Ureter (tissue), 1 donor: ENCODE measurements at regions not wholly inside any gene's neighbourhood (a gene's known extent, or its start where the extent isn't known, plus 50 kb on each side); places are given as distances from the start of the nearest gene placed in this dataset.
"Not testable (repeated sequence)": the region's sequence is repeated elsewhere in the genome, so short reads cannot be mapped to it uniquely, and the experiment has no call there.

Source experiments
- DNase-seq: peaks from one replicate; pipeline ENCODE4 v3.0.0-alpha.2; 2020; ENCODE audit warnings: low spot score
- donor health status: DM: yes; HTN: yes; CAD: no.

DNA sequence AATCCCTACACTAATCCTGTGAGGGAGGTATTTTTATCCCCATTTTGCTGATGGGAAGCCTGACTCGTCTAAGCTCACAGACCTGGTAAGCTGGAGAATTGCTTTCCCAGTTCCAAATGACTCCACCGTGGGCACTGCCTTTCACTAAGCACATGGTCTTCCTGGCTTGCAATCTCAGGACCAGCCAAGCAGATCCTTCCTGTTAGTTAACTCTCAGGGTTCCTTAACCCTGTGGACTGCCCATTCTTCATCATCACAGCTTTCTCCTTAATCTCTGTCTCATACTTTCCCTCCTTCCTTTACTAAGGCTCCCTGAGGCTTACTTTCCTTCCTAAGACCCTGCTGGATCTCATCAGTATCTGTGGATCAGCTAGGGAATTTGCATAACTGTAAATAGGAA is 122.2 kb upstream of the ZEB2 start:
- no peak for DNase-seq

DNA sequence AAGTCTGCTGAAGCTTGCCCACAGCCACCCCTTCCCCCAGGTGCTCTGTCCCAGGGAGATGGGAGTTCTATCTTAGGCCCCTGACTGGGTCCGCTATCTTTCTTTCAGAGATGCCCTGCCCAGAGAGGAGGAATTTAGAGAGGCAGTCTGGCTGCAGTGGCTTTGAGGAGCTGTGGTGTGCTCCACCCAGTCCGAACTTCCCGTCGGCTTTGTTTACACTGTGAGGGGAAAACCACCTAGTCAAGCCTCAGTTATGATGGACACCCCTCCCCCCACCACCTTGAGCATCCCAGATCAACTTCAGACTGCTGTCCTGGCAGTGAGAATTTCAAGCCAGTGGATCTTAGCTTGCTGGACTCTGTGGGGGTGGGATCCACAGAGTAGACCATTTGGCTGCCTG is 118.3 kb upstream of the ZEB2 start:
- not testable (repeated sequence) for DNase-seq

DNA sequence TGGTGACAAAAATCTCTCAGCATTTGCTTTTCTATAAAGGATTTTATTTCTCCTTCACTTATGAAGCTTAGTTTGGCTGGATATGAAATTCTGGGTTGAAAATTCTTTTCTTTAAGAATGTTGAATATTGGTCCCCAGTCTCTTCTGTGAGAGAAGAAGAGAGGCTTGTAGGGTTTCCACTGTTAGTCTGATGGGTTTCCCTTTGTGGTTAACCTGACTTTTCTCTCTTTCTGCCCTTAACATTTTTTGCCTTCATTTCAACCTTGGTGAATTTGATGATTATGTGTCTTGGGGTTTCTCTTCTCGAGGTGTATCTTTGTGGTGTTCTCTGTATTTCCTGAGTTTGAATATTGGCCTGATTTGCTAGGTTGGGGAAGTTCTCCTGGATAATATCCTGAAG is 116.9 kb upstream of the ZEB2 start:
- DNase-seq = not testable (repeated sequence)

DNA sequence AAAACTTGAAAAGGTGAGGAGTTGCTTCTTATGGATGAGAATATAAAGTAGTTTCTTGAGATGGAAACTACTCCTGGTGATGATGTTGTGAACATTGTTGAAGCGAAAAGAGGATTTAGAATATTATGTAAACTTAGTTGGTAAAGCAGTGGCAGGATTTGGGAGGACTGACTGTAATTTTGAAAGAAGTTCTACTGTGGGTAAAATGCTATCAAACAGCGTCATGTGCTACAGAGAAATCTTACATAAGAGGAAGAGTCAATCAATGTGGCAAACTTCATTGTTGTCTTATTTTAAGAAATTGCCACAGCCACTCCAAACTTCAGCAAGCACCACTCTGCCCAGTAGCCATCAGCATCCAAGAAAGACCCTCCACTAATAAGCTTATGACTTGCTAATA is 112.9 kb upstream of the ZEB2 start:
- no peak for DNase-seq

DNA sequence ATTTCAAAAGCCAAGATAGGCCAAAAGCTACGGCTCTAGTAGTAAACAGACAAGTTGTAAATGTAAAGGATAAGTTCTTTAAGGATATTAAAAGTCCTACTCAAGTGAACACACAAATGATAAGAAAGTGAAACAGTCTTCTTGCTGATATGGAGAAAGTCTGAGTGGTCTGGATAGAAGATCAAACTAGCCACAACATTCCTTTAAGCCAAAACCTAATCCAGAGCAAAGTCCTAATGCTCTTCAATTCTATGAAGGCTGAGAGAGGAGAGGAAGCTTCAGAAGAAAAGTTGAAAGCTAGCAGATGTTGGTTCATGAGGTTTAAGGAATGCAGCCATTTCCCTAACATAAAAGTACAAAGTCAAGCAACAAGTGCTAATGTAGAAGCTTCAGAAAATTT is 111.7 kb upstream of the ZEB2 start:
- DNase-seq = no peak

DNA sequence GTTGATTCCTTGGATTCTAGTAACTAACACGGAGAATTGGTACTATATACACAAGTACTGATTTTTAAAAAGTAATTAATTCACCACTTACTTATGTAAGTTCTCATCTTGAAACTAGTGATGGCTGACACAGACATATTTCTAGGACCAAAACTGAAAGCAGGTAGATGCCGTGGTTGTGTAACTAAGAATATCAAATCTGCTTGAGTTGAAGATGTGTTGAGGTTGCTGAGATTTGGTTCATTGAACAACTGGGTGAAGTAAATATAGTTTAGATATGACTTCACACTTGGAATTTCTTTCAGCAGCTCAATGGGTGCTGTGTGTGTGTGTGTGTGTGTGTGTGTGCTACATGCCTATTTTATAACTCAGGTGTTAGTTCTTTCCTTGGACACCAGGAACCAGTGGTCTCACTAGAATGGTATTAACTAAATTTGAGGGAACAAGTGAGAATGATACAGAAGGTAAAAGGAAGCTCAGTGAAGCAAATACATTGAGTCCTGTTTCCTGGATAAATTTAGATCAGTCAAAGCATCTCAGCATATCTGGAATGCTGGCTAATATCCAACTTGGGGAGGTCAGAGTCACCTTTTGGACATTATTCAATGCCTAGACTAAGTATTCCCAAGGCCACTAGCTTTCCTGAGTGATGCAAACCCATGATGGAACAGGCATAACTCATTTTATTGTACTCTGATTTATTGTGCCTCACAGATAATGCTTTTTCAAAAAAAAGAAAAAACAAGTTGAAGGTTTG is 110.7 kb upstream of the ZEB2 start:
- DNase-seq = no peak

DNA sequence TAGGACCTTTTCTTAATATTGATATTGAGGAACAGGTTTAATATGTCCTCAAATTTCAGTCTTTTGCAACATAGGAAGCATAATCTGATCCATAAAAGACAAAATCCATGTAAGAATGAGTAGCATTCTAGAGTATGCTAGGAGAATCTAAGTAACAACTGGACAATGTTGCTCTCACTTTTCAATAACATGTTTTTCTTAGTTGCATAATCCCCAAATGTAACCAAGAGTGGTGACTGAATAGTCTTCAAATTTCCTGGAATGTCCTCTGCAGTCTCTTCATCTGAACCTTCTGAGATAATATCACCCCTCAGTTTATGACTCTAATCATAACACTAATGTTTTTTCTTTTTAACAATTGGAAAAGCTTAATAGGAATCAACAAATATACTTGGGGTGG is 110.0 kb upstream of the ZEB2 start:
- DNase-seq = no peak

DNA sequence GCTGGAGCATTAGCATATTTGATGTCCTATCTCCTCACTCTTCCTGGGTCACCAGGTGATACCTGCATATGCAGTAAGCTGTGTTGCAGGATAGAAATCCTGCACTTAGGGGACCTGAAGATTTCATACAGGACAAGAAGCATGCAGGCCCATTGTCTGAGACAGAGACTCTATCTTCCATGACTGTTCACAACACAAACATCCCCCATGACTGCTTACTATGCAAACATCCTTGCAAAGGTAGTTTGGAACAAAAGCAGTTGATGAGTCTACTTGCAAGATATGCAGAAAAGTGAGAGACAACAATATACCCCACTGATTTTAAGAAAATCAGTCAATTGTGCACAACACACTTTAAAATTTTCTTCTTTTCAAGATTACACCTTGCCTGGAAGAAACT is 108.6 kb upstream of the ZEB2 start:
- DNase-seq = no peak

DNA sequence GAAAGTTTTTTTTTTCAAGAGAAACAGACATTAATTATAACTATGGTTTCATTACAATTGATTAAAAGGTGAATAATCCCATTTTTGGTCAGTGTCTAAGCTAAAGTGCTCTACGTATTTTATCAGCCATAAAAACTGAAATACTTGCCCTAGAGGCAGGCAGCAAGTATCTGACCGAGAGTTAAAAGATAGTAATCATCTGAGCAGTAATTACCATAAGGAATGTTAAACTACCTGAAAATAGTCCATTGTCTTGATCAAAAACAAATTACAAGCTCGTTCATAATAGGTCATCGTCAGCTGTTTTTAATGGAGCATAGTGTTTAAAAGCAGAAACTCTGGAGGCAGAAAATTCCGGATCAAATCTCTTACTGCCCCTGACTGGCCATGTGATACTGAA is 105.7 kb upstream of the ZEB2 start:
- no peak for DNase-seq

DNA sequence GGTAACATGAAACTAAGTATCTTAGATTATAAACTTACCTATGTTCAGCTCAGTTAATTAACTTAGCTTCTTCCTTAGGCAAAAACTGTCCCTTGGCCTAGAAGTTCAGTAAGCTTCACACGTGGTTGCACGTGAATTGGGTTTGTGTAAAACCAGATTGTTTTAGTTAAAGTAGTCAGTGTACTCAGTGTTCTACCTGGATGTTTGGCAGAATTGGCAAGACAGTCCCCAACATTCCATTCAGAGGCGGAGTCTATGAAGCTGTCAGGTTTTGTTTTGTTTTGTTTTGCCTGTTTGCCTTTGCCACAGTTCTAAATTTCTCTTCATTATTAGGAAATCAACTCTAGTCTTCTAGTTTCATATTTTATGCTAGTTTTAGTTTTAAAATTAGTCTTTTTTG is 105.3 kb upstream of the ZEB2 start:
- DNase-seq = no peak

DNA sequence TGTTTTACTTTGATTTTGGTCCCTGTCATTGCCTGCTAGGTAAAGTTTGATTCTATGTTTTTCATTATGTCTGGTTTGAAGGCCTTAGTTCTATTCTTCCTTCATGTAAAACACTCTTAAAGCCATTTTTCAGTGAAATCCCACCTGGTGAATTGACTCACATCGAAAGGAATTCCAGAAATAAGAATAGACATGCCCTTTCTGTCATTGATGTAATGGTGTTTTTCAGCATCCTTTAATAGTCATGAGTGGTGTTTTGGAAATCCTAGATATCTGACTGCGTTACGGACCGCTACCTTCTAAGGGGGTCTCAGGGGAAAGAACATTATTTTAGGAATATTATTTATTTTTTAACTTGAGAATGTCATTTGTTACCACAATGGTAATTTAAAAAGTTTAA is 104.5 kb upstream of the ZEB2 start:
- no peak for DNase-seq

DNA sequence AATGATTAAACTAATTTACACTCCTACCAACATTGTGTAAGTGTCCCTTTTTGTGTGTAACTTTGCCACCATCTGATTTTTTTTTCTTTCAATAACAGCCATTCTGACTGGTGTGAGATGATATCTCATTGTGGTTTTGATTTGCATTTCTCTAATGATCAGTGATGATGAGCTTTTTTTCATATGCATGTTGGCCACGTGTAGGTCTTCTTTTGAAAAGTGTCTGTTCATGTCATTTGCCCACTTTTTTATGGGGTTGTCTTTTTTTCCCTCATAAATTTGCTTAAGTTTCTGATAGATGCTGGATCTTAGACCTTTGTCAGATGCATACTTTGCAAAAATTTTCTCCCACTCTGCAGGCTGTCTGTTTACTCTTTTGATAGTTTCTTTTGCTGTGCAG is 102.5 kb upstream of the ZEB2 start:
- not testable (repeated sequence) for DNase-seq

DNA sequence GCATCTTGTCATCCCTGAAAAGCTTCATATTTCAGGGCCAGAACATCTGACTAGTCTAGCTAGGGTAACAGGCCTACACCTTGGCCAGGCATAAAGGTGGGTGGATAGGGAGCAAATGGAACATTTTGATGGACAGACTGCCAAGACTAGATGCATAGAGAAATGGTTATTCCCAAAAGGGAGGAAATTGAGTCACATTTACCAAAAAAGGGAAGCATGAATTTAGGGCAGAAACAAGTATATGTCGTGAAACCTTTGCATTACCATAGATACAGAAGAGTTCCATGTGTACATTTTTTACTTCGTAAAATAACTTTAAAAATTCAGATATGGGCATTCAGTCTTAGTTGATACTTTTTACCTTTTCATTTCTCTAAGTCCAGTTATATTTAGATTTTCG is 101.3 kb upstream of the ZEB2 start:
- DNase-seq = no peak

DNA sequence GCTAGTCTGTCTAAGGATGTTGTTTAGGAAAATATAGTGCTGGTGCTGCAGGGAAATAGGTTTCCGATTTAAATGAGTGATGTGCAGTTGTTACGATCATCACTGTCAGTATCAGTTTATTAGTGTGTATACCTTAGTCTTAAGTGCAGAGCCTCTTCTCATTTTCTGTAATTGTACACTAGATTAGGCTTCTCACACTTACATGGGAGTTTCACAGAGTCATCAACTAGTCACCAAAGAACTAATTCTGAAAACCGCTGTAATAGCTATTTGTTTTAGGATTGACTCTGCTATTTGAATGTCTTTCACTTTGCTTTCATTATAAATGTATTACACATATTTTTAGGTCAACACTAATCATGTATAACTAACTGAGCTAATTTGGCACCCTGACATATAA is 99.8 kb upstream of the ZEB2 start:
- DNase-seq = no peak

DNA sequence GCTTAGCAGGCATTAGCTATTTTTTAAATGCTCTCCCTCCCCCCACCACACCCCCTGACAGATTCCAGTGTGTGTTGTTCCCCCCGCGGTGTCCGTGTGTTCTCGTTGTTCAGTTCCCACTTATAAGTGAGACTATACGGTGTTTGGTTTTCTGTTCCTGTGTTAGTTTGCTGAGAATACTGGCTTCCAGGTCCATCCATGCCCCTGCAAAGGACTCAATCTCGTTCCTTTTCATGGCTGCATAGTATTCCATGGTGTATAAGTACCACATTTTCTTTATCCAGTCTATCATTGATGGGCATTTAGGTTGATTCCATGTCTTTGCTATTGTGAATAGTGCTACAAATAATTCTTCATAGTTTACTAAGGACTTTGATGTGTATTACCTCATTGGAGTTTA is 97.3 kb upstream of the ZEB2 start:
- not testable (repeated sequence) for DNase-seq

DNA sequence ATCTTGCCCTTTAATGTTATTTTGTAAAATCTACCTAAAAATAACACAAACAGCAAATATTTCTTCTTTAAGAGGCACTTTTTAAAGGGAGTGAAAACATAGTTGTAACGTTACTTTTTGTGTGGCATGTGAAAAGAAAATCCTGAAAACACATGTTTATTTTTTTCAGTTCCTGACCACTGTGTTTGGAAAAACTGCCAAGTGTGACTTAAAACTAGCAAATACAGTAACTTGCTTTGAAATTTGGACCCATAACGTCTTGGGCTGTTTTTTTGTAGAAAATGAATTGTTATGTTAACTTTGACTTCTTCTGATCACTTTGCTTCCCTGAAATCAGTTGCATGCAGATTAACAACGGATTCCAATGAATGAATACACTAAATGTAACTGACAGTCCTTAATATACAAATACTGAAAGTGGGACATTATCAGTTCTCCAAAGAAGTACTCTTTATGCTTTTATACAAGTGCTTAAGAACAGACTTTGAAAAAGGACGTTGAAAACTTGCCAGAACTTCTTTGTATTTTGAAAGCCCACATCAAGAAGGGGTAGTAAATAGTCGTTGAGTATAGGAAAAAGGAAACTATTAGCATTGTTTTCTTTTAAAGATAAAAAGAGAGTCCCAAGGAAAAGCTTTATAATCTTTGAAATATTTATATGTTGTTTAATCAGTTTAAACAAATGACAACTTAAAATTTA is 96.1 kb upstream of the ZEB2 start:
- no peak for DNase-seq

DNA sequence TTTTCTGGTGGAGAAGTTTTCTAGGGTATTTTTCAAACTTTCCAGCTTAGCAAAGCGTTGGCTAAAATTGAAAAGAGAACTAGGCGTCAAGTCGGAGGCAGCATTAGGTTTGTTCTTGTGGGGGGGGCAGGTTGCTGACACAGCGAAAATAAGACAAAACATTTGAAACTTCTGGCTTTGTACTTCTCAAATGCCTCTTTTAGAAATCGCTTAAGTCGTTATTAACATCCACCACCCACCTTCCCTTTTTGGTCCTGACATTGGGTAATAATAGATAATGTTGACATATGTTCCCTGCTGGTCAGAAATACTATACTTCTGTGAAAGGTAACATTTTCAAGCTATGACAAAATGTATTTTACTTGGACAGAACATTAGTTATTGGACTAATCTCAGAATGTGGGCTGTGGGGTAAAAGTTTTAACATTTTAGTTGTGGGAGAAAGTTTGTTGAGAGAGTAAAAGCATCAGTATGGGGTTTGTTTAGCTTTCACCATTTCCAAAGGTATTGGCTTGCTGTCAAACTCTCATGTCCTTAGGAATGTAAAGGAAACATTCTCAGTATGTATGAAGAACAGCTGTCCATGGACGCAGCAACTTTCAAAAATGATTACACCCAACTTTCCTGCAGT is 88.1 kb upstream of the ZEB2 start:
- no peak for DNase-seq

DNA sequence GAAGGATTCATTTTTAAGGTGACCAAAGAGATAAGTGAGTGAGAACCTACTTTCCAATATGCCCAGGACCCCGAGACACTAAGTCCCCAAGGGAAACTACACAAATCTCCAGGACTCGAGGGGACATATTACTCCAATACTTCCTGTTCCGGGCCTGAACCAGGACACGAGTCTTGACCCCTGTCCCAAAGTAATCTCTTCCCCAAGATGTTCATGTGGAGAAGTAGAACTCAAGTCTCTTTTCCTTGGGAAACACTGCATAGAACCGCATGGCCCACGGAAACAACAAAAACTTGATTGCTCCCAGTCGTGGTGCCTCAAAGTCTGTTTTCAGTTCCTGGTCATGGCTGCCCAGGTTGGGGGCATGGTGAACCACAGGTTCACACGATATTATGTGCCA is 87.2 kb upstream of the ZEB2 start:
- no peak for DNase-seq

DNA sequence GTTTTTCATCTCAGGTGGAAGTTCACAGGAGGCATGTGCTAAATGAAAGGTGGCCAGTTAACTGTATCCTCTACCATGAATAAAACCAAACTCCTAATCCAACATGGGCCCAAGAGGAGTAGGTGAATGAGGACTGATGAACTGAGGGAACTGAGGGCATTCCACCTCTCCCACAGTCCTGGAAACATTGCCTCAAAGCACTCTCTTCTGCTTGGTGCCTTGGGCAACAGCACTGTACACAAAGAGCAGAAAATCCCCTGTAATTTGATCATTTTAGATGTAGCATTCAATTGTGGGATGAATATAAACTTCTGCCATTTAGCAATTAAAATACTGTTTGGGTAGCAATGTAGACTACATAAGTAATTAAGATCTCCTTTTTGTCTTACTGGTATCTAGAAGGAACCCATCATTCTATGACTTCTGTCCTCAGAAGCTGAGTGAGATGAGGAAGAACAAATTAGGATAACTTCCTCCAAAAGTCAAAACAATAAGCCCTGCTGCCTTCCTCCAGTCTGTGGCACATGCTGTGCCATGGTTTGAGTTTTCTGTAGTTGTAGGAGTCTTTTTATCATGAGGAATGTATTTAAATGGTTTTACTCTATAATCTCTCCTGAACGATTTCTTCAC is 86.7 kb upstream of the ZEB2 start:
- no peak for DNase-seq

DNA sequence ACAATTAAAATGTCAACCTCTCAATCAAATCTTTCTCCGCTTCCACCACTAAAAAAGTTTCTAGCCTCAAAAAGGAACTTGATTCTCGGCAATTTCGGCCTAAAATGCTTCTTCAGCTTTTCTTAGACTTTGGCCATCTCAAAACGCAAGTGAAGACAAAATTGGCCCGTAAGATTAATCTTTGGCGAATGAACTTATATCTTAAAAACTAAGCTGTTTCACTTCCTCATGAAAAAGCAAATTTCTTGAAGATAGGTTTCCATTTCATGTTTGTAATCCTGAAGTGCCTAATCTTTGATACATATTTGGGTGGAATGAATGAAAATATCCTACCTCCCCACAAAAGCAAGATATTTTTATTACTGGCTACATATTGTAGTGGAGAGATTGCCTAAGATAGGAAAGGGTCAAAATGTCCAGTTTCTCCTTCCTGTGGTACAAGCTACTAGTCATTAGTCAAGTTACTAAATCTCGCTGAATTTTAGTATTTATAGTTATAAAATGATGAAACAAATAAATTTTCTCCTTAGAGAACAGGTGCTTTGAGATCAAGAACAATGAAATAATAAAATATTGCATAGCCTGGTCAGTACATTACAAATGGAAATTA is 85.4 kb upstream of the ZEB2 start:
- no peak for DNase-seq

DNA sequence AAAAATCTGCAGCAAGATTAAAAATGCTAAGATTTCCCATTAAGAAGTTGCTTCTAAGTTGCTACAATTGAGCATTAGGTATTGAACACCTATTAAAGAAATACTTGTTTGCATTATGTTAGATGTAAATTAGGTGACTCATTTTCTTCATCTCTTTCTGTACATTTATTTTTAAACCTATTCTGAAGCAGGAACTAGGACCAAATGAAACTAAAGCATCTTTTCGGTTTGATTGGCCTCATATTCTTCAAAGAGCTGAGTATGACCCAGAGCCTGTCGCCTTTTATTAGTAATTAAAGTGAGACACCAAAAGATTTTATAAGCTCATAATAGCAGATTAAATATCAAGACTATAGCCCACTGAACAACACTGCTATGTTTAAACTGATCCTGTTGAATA is 83.4 kb upstream of the ZEB2 start:
- no peak for DNase-seq

DNA sequence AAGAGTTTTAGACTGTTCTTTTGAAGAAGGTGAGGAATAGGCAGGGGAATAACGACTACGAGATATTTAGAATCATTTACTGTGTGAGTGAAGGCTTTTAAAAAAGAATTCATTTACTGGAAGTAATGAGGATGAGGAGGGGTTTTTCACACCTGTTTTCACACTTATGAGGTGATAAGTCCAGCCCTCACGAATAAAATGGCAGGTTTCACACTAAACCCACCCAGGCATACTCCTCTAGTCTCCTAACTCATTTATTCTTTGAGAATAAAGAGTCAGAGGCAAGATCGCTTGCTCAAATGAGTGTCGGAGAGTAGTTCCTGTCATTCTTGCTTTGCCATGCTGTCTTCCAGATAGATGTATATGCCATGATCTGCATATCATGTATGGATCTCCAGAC is 79.0 kb upstream of the ZEB2 start:
- no peak for DNase-seq
